ENCODE measurements at regions not wholly inside any gene's neighbourhood (a gene's known extent, or its start where the extent isn't known, plus 50 kb on each side); places are given as distances from the start of the nearest gene placed in this dataset.

GRCh38 chr5:61878471-61878870 is 427.5 kb upstream of the KIF2A start:
- TF ChIP-seq, protein P1, sequence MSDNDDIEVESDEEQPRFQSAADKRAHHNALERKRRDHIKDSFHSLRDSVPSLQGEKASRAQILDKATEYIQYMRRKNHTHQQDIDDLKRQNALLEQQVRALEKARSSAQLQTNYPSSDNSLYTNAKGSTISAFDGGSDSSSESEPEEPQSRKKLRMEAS (IDR thresholded peaks at IDR 0.05): no peak
- TF ChIP-seq CTCF (IDR thresholded peaks at IDR 0.05): no peak
